Adrenal gland (tissue), 5 donors: ENCODE measurements at regions not wholly inside any gene's neighbourhood (a gene's known extent, or its start where the extent isn't known, plus 50 kb on each side); places are given as distances from the start of the nearest gene placed in this dataset.

Experiments
- POLR2A ChIP-seq, 2 donors: fragments of 450-650 bp; IDR thresholded peaks; one replicate each; pipeline ENCODE4 v1.6.1; 2017; ENCODE audit warnings: antibody characterized with exemption in 2 of 2, mild to moderate bottlenecking in 2 of 2, moderate library complexity in 1 of 2
- TF ChIP-seq, protein P1 (sequence below), 6 experiments: fragments of 450-650 bp in 4 of 6; fragments of 200-600 bp in 2 of 6; sonication (generic) in 1 of 6; IDR thresholded peaks; 1 replicate in 5 of 6; 2 replicates in 1 of 6; pipeline versions ENCODE4 v1.5.1 to v1.8.0; 2016 to 2021; ENCODE audit warnings: antibody characterized with exemption in 6 of 6, mild to moderate bottlenecking in 2 of 6, moderate library complexity in 1 of 6
- donor health status: DM: no; HTN: no; CAD: no.

DNA sequence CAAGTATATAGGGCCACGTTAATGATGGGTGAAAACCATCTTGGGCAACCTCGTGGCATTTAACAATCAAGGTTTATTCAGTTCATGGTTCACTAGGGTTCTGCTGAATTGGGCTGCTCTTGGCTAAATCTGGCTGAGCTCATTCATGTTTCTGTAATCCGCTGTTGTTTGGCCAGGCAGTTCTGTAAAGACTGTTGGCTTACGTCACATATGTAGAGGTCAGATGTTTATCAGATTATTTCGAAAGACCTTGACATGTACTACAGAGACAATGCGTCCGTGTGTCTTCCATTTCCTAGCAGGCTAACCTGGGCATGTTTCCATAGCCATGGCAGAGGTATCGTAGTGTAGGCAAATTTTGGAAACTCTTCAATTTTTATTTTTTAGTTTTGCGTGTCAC lies 190.0 kb upstream of the ZWINT start:
- no peak for TF ChIP-seq POLR2A (IDR thresholded peaks at IDR 0.05)
- TF ChIP-seq, protein P1, sequence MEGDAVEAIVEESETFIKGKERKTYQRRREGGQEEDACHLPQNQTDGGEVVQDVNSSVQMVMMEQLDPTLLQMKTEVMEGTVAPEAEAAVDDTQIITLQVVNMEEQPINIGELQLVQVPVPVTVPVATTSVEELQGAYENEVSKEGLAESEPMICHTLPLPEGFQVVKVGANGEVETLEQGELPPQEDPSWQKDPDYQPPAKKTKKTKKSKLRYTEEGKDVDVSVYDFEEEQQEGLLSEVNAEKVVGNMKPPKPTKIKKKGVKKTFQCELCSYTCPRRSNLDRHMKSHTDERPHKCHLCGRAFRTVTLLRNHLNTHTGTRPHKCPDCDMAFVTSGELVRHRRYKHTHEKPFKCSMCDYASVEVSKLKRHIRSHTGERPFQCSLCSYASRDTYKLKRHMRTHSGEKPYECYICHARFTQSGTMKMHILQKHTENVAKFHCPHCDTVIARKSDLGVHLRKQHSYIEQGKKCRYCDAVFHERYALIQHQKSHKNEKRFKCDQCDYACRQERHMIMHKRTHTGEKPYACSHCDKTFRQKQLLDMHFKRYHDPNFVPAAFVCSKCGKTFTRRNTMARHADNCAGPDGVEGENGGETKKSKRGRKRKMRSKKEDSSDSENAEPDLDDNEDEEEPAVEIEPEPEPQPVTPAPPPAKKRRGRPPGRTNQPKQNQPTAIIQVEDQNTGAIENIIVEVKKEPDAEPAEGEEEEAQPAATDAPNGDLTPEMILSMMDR (IDR thresholded peaks at IDR 0.05): no peak
